ENCODE measurements at regions not wholly inside any gene's neighbourhood (a gene's known extent, or its start where the extent isn't known, plus 50 kb on each side); places are given as distances from the start of the nearest gene placed in this dataset.

DNA sequence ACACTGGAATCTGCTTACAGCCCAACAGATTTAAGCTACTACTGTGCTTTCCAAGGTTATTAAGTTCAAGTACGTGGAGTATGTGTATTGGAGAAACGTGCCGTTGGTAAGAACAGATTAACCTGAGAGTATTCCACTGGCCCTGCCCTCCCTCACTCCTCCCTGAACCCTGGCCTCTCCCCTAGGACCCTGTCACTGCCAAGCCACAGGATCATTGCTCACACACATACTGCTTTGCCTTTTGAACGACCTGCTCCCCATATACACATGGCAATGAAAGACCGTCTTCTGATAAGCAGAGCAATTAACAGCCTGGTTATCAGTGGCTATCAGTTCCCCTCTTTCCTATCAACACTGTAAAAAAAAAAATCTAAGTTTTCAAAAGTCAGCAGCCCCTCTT is 458.9 kb upstream of the DYNLRB2 start:
- TF ChIP-seq, protein P1, sequence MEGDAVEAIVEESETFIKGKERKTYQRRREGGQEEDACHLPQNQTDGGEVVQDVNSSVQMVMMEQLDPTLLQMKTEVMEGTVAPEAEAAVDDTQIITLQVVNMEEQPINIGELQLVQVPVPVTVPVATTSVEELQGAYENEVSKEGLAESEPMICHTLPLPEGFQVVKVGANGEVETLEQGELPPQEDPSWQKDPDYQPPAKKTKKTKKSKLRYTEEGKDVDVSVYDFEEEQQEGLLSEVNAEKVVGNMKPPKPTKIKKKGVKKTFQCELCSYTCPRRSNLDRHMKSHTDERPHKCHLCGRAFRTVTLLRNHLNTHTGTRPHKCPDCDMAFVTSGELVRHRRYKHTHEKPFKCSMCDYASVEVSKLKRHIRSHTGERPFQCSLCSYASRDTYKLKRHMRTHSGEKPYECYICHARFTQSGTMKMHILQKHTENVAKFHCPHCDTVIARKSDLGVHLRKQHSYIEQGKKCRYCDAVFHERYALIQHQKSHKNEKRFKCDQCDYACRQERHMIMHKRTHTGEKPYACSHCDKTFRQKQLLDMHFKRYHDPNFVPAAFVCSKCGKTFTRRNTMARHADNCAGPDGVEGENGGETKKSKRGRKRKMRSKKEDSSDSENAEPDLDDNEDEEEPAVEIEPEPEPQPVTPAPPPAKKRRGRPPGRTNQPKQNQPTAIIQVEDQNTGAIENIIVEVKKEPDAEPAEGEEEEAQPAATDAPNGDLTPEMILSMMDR (IDR thresholded peaks at IDR 0.05): no peak
- TF ChIP-seq EZH2 (IDR thresholded peaks at IDR 0.05; ENCODE audit: borderline replicate concordance, insufficient read depth, low read depth, low read length, poor library complexity, severe bottlenecking): no peak
